Fibroblast of villous mesenchyme (primary cell): ENCODE measurements at regions not wholly inside any gene's neighbourhood (a gene's known extent, or its start where the extent isn't known, plus 50 kb on each side); places are given as distances from the start of the nearest gene placed in this dataset.
A peak's percentile ranks its signal among the peaks of the same experiment; 100 is the strongest.

Experiments
- DNase-seq: peaks from one replicate; pipeline ENCODE4 v3.0.0-alpha.2; 2010; ENCODE audit warnings: low read depth
- H3K4me3 ChIP-seq: 2 replicates; pipeline ENCODE4 v1.5.1; 2011; ENCODE audit warnings: low read depth, mild to moderate bottlenecking, low read length
- CTCF ChIP-seq: IDR thresholded peaks from 2 replicates; pipeline ENCODE4 v1.5.1; 2012; ENCODE audit warnings: low read depth, mild to moderate bottlenecking, low read length; ENCODE audit not compliant: insufficient read depth

- no peak for TF ChIP-seq CTCF
These were observed 99.4 kb upstream of the AKIP1 start for GRCh38 chr11:8811571-8811970.

GRCh38 chr11:8812438-8812837, 98.6 kb upstream of the AKIP1 start:
- DNase-seq: peak; percentile 75
- no peak overlapping the region for H3K4me3 ChIP-seq
- no peak for TF ChIP-seq CTCF

More at GRCh38 chr11:8811571-8811970, 99.4 kb upstream of the AKIP1 start:
- no peak overlapping the region for H3K4me3 ChIP-seq
- peak; percentile 76 for DNase-seq

- DNase-seq: peak; percentile 92
- TF ChIP-seq CTCF: peak; percentile 98
- no peak overlapping the region for H3K4me3 ChIP-seq
These were observed 97.3 kb upstream of the AKIP1 start for GRCh38 chr11:8813658-8814057.

GRCh38 chr11:8814209-8814922, 96.6 kb upstream of the AKIP1 start:
- no peak overlapping the region for H3K4me3 ChIP-seq
- no peak for TF ChIP-seq CTCF
- DNase-seq: peak; percentile 37

GRCh38 chr11:8814923-8815240, 96.1 kb upstream of the AKIP1 start:
- H3K4me3 ChIP-seq: no peak overlapping the region
- DNase-seq: peak; percentile 43
- no peak for TF ChIP-seq CTCF

GRCh38 chr11:8818421-8818820, 92.6 kb upstream of the AKIP1 start:
- no peak for DNase-seq
- H3K4me3 ChIP-seq: no peak overlapping the region
- TF ChIP-seq CTCF: no peak

- no peak for DNase-seq
- no peak overlapping the region for H3K4me3 ChIP-seq
- no peak for TF ChIP-seq CTCF
These were observed 90.6 kb upstream of the AKIP1 start for GRCh38 chr11:8820401-8820800.
